Stimulated activated CD4-positive, alpha-beta T cell treated with anti-CD3 and anti-CD28 coated beads, TNF-alpha, amount 100 ng/mL, for 24 hours (primary cell): ENCODE measurements at regions not wholly inside any gene's neighbourhood (a gene's known extent, or its start where the extent isn't known, plus 50 kb on each side); places are given as distances from the start of the nearest gene placed in this dataset.
"Not testable (repeated sequence)": the region's sequence is repeated elsewhere in the genome, so short reads cannot be mapped to it uniquely, and the experiment has no call there.

Experiments
- DNase-seq, 3 experiments: peaks; one replicate each; pipeline ENCODE4 v3.0.0-alpha.2; 2020; ENCODE audit warnings: low read depth in 3 of 3

GRCh38 chr11:88061111-88061510 lies 114.1 kb downstream of the RAB38 start:
- DNase-seq = no peak

GRCh38 chr11:88059326-88059725 lies 115.9 kb downstream of the RAB38 start:
- no peak for DNase-seq

GRCh38 chr11:88051396-88051795 lies 123.8 kb downstream of the RAB38 start:
- no peak for DNase-seq

- no peak for DNase-seq
These were observed 125.0 kb downstream of the RAB38 start for GRCh38 chr11:88050247-88050646.

GRCh38 chr11:88045288-88045687 lies 130.0 kb downstream of the RAB38 start:
- DNase-seq = not testable (repeated sequence)

GRCh38 chr11:88044658-88045057 lies 130.6 kb downstream of the RAB38 start:
- not testable (repeated sequence) for DNase-seq

- DNase-seq = no peak
These were observed 132.1 kb downstream of the RAB38 start for GRCh38 chr11:88043149-88043548.

- DNase-seq = no peak
These were observed 132.6 kb downstream of the RAB38 start for GRCh38 chr11:88042647-88043046.

GRCh38 chr11:88042238-88042637 lies 133.0 kb downstream of the RAB38 start:
- DNase-seq = no peak

- DNase-seq = no peak
These were observed 133.6 kb downstream of the RAB38 start for GRCh38 chr11:88041679-88042078.

- no peak for DNase-seq
These were observed 135.1 kb downstream of the RAB38 start for GRCh38 chr11:88040148-88040496.

- DNase-seq = no peak
These were observed 135.6 kb downstream of the RAB38 start for GRCh38 chr11:88039476-88040147.

- DNase-seq = no peak
These were observed 137.2 kb downstream of the RAB38 start for GRCh38 chr11:88038063-88038462.

- DNase-seq = no peak
These were observed 138.5 kb downstream of the RAB38 start for GRCh38 chr11:88036701-88037100.

GRCh38 chr11:88035271-88035670 lies 140.0 kb downstream of the RAB38 start:
- no peak for DNase-seq

- no peak for DNase-seq
These were observed 157.6 kb downstream of the RAB38 start for GRCh38 chr11:88017666-88018065.

GRCh38 chr11:88016392-88017170 lies 158.7 kb downstream of the RAB38 start:
- peak; percentile 19 to 45 (median 40) for DNase-seq

- DNase-seq = no peak
These were observed 160.1 kb downstream of the RAB38 start for GRCh38 chr11:88015170-88015569.

- DNase-seq = no peak
These were observed 161.7 kb downstream of the RAB38 start for GRCh38 chr11:88013508-88014065.

- no peak for DNase-seq
These were observed 162.8 kb downstream of the RAB38 start for GRCh38 chr11:88012456-88012855.

- no peak for DNase-seq
These were observed 199.2 kb downstream of the RAB38 start for GRCh38 chr11:87976009-87976408.

GRCh38 chr11:87974797-87975196 lies 200.4 kb downstream of the RAB38 start:
- DNase-seq = no peak

- DNase-seq = no peak
These were observed 203.1 kb downstream of the RAB38 start for GRCh38 chr11:87972133-87972532.
